Hepatocyte (in vitro differentiated cells): ENCODE measurements at regions not wholly inside any gene's neighbourhood (a gene's known extent, or its start where the extent isn't known, plus 50 kb on each side); places are given as distances from the start of the nearest gene placed in this dataset.

Source experiments
- EZH2 ChIP-seq: fragments of 200-600 bp; sonication (generic); IDR thresholded peaks from 2 replicates; pipeline ENCODE4 v1.6.1; 2016; ENCODE audit warnings: antibody characterized with exemption, mild to moderate bottlenecking, borderline replicate concordance
- EZH2phosphoT487 ChIP-seq: fragments of 200-600 bp; sonication (generic); IDR thresholded peaks from one replicate; pipeline ENCODE4 v1.6.1; 2018; ENCODE audit warnings: antibody characterized with exemption, mild to moderate bottlenecking, low read depth, moderate library complexity; ENCODE audit not compliant: unreplicated experiment, severe bottlenecking
- TF ChIP-seq, protein P1 (sequence below): fragments of 200-600 bp; sonication (generic); IDR thresholded peaks from 2 replicates; pipeline ENCODE4 v1.5.1; 2016; ENCODE audit warnings: antibody characterized with exemption, mild to moderate bottlenecking; ENCODE audit not compliant: poor library complexity

DNA sequence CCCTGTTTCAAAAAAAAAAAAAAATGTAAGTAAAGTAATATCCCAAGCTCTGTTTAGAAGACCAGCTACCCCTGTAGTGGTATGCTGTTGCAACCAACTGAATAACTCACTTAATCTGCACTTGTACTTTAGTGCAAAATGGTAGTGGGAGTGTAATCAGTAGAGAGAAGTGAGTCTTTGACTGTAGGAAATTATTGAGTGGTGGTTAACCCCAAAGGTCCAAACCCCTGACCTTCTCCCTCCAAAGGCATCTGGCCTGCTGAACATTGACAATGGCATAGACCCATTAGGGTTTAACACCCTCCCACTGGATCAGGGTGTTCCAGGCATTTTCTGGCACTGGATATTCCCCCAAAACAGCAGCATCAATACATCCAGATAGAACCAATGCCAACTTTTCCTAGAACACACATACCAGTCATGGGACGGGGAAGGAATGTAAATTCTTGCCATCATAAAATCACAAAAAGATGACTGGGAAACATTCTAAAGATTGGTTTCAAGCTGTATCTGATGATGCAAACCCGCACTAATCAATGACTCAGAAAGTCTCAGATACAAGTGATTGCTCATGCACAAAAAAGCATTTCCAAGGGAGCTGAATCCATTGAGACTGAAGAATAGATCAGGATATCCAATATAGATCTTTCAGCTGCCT, 110.3 kb downstream of the MRPL39 start:
- TF ChIP-seq, protein P1, sequence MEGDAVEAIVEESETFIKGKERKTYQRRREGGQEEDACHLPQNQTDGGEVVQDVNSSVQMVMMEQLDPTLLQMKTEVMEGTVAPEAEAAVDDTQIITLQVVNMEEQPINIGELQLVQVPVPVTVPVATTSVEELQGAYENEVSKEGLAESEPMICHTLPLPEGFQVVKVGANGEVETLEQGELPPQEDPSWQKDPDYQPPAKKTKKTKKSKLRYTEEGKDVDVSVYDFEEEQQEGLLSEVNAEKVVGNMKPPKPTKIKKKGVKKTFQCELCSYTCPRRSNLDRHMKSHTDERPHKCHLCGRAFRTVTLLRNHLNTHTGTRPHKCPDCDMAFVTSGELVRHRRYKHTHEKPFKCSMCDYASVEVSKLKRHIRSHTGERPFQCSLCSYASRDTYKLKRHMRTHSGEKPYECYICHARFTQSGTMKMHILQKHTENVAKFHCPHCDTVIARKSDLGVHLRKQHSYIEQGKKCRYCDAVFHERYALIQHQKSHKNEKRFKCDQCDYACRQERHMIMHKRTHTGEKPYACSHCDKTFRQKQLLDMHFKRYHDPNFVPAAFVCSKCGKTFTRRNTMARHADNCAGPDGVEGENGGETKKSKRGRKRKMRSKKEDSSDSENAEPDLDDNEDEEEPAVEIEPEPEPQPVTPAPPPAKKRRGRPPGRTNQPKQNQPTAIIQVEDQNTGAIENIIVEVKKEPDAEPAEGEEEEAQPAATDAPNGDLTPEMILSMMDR, result no peak
- TF ChIP-seq EZH2 (no peak), EZH2phosphoT487 (no peak)
